ENCODE measurements at regions not wholly inside any gene's neighbourhood (a gene's known extent, or its start where the extent isn't known, plus 50 kb on each side); places are given as distances from the start of the nearest gene placed in this dataset.

DNA sequence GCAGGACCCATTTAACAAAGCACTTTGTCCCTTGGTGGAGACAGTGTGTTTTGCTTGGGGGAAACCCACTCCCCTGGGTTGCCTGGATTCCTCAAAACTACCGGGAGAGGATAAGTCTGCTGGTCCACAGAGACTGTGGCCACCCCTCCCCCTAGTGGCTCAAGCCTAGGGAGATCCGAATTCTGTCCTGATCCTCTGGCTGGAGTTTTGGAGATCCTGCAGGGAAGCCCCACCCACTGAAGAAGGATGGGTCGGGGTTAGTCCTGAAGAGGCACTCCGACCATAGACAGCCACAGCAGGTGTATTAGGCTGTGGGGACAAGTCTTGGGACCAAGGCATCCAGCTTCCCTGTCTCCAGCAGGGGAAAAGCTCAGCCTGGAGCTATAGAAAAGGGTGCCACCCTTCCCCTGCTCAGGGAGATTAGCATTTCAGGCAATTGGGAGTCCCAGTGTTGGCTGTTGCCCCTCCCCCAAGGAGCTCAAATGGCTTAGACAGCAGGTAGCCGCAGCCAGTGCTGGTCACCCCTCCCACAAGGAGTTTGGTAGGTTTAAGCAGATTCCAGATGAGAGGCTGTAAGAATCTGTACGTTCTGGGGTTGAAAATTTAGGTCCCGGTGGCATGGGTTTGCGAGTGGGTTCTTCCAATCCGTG is 750.0 kb downstream of the TBC1D32 start:
- Histone ChIP-seq H3K27ac (no peak overlapping the region), H3K27me3 (no peaks in the 10 kb centered on the region), H3K4me1 (no peaks in the 10 kb centered on the region), H3K36me3 (no peaks in the 10 kb centered on the region), H3K9me3 (no peaks in the 10 kb centered on the region), H3K4me3 (no peak overlapping the region)
- TF ChIP-seq, protein P1, sequence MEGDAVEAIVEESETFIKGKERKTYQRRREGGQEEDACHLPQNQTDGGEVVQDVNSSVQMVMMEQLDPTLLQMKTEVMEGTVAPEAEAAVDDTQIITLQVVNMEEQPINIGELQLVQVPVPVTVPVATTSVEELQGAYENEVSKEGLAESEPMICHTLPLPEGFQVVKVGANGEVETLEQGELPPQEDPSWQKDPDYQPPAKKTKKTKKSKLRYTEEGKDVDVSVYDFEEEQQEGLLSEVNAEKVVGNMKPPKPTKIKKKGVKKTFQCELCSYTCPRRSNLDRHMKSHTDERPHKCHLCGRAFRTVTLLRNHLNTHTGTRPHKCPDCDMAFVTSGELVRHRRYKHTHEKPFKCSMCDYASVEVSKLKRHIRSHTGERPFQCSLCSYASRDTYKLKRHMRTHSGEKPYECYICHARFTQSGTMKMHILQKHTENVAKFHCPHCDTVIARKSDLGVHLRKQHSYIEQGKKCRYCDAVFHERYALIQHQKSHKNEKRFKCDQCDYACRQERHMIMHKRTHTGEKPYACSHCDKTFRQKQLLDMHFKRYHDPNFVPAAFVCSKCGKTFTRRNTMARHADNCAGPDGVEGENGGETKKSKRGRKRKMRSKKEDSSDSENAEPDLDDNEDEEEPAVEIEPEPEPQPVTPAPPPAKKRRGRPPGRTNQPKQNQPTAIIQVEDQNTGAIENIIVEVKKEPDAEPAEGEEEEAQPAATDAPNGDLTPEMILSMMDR (IDR thresholded peaks at IDR 0.05) = no peak
- intact Hi-C loops (cut with DNase I) = no loop called here
- ATAC-seq (no peak), DNase-seq (no peak)

DNA sequence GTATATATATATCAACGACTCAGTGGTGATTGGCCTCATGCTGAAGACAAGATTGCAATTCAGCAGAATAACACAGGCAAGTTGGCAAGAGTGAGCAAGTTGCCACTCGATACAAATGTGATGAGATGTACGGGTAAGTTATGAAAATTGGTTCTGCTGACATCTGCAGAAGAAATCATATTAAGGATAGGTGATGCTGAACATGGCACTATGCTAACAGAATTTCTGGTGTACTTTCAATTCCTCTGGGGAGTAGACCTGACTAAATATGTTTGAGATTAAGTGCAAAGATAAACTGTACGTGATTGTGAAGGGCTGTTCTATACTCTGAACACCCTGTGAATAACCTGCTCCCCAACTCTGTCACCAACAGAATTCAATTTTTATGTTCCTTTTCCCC is 758.2 kb downstream of the TBC1D32 start:
- Histone ChIP-seq H3K27me3 (no peaks in the 10 kb centered on the region), H3K4me1 (no peaks in the 10 kb centered on the region), H3K36me3 (no peaks in the 10 kb centered on the region), H3K9me3 (no peaks in the 10 kb centered on the region), H3K27ac (no peak overlapping the region), H3K4me3 (no peak overlapping the region)
- ATAC-seq (no peak), DNase-seq (no peak)
- intact Hi-C loops (cut with DNase I) = no loop called here
- TF ChIP-seq, protein P1 (IDR thresholded peaks at IDR 0.05) = no peak

DNA sequence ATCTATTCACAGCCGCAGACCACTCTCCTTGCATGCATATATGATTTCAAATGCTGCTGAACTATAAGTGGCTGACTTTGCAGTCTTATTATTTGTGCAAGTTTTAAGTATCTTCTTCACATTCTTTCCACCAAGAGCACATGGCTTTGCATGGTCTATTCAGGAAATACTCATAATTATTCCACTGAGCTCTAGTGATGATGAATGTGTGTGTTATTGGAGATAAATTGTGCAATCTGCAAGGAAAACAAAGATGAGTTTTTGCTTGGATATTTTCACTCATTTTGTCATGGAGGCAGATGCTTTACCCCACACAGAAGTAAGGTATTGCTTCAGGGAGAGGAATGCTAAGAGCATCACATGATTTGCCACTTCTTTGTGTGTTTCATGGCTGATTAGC is 764.6 kb downstream of the TBC1D32 start:
- no peak overlapping the region for H3K27ac ChIP-seq
- DNase-seq (no peak), ATAC-seq (no peak)
- TF ChIP-seq, protein P1 (IDR thresholded peaks at IDR 0.05) = no peak
- intact Hi-C loops (cut with DNase I) = no loop called here
- no peak overlapping the region for H3K4me3 ChIP-seq
- no peaks in the 10 kb centered on the region for H3K4me1 ChIP-seq
- no peaks in the 10 kb centered on the region for H3K36me3 ChIP-seq
- no peaks in the 10 kb centered on the region for H3K27me3 ChIP-seq
- H3K9me3 ChIP-seq = no peaks in the 10 kb centered on the region

DNA sequence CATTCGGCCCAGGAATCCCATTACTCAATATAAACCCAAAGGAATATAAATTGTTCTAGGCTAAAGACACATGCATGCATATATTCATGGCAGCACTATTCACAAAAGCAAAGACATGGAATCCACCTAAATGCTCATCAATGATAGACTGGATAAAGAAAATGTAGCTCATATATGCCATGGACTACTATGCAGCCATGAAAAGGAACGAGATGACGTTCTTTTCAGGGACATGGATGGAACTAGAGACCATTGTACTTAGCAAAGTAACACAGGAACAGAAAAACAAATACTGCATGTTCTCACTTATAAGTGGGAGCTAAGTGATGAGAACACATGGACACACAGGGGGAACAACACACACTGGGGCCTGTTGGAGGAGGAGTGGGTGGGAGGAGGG is 769.5 kb downstream of the TBC1D32 start:
- Histone ChIP-seq H3K27me3 (no peaks in the 10 kb centered on the region), H3K4me1 (no peaks in the 10 kb centered on the region), H3K4me3 (no peak overlapping the region), H3K9me3 (no peaks in the 10 kb centered on the region), H3K27ac (no peak overlapping the region), H3K36me3 (no peaks in the 10 kb centered on the region)
- ATAC-seq = no peak
- intact Hi-C loops (cut with DNase I) = no loop called here
- DNase-seq = no peak
- TF ChIP-seq, protein P1 (IDR thresholded peaks at IDR 0.05) = no peak

DNA sequence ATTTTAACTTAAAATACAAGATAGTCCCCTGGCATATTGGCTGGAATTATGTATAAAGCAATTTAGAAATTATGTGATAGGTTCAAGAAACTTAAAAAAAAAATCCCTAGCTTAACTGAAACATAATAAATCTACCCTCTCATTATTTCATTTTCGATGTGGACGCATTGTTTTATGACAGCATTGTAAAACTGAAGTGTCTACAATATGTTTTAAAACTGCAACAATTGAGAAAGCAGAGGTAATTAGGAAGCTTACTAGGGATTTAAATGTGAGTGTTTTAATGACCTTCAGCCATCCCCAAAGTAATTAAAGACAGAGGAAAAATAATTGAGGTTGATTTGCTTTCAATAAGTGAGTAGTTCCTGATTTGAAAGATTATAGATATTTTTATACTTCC is 776.0 kb downstream of the TBC1D32 start:
- Histone ChIP-seq H3K27me3 (no peaks in the 10 kb centered on the region), H3K36me3 (no peaks in the 10 kb centered on the region), H3K9me3 (no peaks in the 10 kb centered on the region), H3K4me3 (no peak overlapping the region), H3K4me1 (no peaks in the 10 kb centered on the region), H3K27ac (no peak overlapping the region)
- TF ChIP-seq, protein P1 (IDR thresholded peaks at IDR 0.05) = no peak
- intact Hi-C loops (cut with DNase I) = no loop called here
- ATAC-seq (no peak), DNase-seq (no peak)

DNA sequence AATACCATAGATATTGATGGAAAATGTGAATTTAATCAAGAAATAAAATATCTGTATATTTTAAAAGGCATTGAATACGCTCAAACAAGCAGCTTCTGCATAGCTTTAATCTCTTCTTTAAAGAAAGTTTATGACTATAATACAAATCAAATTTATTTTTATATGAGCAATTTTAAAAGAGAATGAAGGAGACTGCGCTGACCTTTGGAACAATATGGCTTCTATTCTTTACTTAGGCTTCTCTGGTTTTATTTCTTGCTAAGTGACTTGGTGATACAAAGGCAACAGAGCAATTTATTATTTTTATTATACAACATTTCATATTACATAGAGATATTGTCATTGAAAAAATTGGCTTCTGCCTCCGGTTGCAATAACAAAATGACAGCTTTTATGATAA is 776.7 kb downstream of the TBC1D32 start:
- H3K27me3 ChIP-seq = no peaks in the 10 kb centered on the region
- intact Hi-C loops (cut with DNase I) = no loop called here
- no peak for DNase-seq
- no peaks in the 10 kb centered on the region for H3K4me1 ChIP-seq
- no peak overlapping the region for H3K4me3 ChIP-seq
- H3K9me3 ChIP-seq = no peaks in the 10 kb centered on the region
- H3K27ac ChIP-seq = no peak overlapping the region
- TF ChIP-seq, protein P1 (IDR thresholded peaks at IDR 0.05) = no peak
- ATAC-seq = no peak
- no peaks in the 10 kb centered on the region for H3K36me3 ChIP-seq

All from upper lobe of right lung (tissue), 1 donor.